Stimulated activated CD8-positive, alpha-beta memory T cell treated with anti-CD3 and anti-CD28 coated beads, Interleukin-2, amount 100 ng/mL, for 48 hours (primary cell): ENCODE measurements at regions not wholly inside any gene's neighbourhood (a gene's known extent, or its start where the extent isn't known, plus 50 kb on each side); places are given as distances from the start of the nearest gene placed in this dataset.

Source experiments
- DNase-seq, 2 donors: peaks; one replicate each; pipeline ENCODE4 v3.0.0-alpha.2; 2020; ENCODE audit warnings: low read depth in 2 of 2

DNA sequence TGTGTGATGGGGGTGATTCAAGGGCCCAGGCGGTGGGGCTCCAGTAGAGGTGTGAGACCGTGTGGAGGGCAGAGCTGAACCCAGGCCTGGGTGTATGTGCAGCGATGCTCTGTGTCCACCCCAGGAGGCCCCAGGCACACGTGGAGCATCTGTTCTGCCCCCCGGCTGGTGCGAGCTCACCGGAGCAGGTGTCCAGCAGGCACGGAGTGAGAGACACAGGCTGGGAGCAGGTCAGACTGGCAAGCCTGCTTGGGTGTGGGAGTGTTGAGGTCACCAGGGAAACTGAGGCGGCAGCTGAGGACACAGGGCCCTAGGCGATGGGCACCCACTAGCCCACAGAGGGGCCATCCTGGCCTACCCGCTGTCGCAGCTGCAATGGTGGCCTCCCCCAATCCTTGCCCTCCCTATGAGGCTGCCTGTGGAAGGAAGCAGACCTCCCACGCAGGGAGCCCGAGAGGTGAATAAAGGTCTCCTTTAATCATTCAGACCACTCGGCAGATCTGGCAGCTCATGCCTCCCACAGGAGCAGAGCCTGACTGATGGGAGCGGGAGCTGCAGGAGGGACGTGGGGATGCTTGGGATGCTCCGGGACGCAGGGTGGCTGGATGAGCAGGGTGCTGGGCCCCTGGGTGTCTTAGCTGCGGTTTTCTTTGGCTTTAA lies 1165.1 kb downstream of the BRD1 start:
- no peak for DNase-seq

DNA sequence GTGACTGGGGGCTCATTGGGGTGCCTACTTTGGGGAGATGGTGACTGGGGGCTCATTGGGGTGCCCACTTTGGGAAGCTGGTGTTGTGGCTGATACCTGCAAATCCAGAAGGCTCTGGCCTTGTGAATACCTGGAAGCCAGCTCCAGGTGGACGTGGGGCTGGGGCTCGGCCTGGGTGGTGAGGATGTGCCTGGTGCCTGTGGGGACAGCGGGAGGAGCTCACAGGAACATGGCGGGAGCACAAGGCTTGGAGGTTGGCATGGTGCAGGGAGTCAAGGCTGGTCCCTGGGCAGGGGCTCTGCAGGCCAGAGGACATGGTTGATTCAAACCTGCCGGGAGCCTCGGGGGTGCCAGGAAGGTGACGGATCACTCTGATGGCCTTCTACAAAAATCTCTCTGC lies 1165.7 kb downstream of the BRD1 start:
- no peak for DNase-seq

DNA sequence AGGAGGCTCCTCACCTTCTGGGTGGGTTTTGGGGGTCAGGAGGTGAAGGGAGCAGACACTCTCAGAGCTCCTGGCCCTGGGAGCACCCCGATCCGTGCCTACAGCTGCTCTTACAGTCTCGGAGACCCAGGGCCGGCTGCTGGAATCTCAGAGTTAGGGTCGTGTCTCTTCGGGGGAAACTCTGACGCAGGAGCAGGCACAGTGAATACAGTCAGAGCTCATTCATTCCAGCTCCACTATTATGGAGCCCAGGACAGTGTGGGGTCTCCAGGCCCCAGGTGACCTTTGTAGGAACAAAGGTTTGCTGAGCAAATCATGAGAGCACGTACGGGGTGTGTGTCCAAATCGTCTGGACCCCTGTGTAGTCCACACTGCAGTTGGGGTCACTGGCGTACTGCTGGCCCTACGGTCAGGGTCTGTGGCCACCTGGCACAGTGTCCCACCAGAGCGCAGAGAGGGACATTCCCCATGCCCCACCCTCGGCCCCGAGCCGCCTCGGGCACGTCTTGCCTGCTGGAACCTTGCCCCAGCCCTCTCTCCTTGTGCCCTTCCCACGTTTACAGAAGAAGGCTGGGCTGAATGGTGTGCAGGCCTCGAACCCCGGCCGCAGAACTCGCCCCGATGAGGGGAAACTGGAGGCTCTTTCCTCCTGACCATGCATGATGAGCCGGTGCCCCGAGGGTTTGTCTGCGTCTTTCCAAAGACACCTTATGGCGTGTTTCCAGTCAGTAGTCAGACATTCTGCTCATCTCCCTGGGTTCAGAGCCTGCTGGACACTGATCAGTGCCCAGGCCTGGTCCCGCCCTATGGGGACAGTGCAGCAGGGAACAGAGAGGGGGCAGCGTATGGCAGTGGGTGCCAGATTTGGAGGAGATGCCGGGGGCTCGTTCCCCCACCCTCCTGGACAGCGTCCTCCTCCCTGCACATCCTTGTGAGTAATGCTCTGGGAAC lies 1166.6 kb downstream of the BRD1 start:
- DNase-seq: no peak

DNA sequence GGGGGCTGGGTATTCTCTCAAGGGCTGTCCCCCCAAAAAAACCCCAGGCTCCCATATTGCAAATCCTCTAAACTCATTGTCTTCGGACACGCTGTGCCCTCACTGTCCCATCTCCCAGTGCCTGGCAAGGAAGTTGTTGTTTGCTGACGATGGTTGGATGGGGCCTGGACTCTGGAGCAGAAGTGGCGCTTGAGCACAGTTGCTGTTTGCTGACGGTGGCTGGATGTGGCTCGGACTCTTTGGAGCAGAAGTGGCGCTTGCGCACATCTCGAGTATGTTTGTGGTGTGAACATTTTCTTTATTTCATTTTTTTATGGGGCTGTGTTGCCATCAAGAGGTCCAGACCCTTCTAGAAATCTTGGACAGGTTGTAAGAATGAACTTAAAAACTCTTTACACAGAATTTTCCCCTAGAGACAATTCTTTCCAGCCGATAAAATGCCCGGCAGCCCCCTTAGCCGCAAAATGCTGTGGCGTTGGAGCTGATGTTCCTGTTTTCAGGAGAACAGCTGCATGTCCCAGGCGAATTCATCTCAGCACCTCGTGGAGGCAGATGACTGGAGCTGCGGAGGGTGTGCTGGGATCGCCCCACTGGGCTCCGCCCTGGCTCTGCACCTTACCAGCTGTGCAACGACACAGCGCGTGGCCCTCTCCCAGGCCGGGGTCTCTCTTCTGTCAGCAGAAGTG lies 1167.4 kb downstream of the BRD1 start:
- DNase-seq: no peak

DNA sequence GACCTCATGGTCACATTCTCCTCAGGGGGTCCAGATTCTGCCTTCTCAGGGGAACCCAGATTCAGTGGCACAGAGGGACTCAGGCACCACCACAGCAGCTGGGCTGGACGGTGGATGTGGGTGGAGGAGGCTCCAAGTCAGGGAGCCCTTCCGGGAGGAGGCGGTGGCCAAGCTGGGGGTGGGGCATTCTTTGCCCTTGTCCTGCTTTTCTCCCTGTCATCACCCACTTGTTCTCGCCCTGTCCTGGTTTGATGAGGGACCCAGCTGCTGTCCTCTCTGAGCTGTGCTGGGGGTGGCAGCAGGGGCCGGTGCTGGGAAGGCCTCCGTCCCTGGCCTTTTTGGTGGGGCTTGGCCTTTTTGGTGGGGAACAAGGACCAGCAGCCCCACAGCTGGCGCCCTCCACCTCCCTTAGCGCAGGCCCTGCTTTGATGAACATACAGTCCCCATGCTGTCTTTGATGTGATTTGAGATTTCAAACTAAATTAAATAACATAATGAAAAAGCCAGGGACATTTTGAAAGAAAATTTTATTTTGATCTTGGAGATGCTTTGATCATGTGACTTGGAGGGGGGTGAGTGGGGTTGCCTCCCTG lies 1168.2 kb downstream of the BRD1 start:
- no peak for DNase-seq

DNA sequence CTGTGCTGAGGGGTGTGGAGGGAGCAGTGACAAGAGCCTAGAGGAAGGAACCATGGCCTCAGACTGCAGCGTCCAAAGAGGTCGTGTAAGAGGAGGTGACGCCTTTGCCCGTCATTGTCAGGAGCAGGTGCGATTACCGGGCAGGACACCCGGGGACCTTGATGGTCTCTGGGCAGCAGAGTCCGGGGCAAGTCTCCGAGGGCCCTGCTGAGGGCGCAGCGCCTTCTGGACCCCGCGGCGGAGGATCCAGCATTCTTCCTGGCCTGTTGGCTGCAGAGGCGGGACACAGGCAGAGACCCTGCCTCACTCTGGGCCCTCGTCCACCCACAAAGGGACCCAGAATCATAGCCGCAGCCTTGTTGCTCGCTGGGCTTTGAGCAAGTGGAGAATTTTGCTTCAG lies 1168.8 kb downstream of the BRD1 start:
- DNase-seq: no peak

DNA sequence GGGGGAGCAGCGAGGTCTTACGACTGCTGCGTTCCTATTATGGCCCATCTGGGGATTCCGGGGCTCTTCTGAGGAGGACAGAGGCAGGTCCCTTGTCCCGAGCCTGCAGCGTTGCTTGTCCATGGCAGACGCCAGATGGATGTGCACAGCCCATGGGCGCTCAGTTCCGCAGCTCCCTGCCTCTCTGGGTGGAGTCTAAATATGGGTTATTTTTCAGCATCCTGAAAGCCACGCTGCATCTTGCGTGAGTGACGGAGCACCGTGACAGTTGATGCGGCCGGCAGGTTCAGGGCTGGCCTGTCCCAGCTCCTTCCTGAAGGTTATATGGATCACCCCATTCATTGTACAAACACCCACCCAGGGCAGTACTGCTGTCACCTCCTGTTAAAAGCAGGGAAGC lies 1169.4 kb downstream of the BRD1 start:
- DNase-seq: no peak

DNA sequence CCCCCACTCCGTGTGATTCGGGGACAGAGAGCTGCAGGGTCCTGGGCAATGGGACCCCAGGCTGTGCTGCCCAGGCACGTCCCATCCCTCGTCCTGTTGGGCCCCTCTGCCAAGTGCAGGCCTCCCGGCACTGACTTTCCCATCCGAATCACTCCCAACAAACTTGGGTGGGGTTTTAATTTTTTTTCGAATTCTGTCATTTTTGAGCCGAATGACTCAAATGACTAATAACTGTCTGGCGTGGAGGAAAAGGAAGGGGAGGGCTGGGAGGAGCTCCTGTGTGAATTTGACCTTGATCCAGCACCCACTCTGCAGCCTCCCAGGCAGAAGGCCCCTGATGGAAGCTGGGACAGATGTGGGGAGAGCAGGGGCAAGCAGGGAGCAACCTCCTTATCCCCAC lies 1173.2 kb downstream of the BRD1 start:
- DNase-seq: no peak

DNA sequence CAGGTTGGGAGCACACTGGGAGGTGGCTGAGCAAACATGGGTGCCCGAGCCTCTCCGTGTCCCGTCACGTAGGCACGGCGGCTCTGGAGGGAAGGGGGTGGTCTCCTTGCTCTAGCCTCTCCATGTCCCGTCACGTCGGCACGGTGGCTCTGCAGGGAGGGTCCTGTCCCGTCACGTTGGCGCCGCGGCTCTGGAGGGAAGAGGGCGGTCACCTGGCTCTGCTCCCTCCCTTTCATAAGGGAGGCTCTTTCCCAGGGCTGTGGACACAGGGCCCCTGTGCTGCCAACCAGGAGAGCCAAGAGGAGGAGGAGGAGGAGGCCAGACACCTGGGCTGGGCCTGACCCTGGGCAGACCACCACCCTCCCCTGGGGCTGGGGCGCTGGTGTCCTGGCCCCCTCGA lies 1173.7 kb downstream of the BRD1 start:
- DNase-seq: no peak

DNA sequence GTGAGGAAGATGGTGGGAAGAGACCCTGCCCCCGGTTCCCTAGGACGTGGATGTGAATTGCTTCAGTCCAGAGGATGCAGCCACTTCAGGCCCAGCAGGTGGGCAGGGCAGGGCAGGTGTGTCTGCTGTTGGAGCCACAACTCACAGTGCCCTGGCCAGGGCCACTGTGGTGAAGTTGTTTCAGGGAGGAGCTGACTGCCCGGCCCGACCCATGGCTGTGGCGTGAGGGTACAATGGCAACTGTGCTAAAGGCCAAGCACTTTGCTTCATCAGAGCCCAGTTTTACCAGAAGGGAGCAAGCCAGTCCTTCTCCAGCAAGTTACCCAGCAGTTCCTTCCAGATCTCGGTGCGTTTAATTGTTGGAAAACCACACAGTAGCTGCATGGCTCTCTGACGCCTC lies 1174.4 kb downstream of the BRD1 start:
- DNase-seq: no peak

DNA sequence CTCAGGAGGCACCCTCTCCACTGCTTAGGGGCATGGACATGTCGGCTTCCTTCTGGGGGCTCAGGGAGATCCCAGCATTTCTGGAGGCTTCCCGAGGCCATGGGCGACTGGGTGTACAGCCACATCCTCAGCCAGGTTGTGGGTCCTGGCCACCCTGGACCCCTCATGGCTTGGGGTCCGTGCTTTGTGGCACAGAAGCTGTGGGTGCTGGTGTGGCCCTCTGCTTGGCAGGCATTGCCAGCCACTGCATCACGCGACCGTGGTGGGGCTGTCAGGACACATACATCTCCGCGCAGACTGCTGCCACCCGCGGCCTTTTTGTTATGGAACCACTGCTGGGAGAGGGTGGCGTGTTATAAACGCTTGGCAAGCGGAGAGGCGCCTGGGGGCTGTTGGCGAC lies 1174.9 kb downstream of the BRD1 start:
- DNase-seq: no peak

DNA sequence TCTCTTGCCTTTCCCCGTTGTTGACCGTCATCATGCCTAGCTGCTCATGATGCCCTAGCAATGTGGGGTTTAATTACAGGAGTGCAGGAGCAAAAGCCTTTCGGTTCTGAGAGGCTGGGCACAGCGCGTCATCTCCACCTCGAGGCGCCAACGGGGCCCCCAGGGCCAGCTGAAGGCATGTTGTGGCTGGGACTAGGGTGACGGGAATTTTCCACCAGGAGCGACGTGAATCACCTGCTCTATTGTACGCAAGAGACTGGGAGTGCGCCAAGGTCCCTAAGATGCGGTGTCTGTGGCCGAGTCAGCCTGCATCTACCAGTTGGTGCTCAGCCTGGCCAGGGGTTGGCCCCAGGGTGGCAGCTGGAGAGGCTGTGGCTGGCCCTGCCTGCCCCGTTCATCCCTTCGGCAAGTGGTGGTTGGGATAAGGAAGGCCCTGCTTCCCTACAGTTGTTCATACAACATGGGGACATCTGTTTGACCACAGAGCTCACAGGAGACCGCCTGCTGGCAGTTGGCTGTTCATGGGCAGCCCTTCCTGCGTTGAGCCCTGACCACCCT lies 1175.6 kb downstream of the BRD1 start:
- no peak for DNase-seq

DNA sequence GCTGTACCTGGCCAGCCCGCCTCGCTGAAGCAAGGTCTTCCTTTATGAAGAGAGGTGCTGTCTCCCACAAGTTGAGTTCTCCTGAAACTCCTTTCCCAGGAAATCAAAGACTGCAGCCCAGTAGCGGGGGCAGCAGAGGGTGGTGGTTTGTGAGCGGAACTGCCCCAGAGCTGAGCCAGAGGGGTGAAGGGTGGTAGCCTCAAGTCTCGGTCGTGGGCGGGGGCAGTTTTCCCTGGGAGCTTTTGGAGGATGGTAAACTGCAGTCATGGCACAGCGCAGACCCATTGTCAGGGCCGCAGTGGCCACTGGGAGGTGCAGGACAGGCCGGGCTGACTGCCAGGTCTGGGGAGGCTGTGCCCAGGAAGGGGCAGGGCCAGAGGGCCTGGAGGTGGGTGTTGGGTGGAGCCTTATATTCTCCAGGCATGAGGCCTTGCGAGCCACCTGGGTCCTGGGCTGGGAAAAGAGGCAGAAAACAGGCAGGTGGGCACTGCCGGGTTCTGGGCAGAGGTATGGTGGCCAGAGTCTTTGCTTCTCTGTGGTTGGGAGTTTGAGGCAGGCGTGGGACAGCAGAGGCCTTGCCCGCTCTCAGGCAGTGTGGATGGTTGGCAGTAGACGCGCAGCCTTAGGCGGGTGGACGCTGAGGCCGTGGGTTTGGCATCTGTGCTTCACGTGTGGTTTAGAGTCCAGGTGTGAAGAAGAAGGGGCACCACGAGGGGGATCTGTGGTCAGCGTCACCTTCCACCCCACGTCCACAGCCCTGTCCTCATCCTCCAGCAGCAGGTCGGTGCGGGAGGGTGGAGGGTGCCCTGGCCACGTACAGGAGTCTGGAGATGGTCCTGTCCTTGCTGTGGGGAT lies 1176.4 kb downstream of the BRD1 start:
- DNase-seq: no peak

DNA sequence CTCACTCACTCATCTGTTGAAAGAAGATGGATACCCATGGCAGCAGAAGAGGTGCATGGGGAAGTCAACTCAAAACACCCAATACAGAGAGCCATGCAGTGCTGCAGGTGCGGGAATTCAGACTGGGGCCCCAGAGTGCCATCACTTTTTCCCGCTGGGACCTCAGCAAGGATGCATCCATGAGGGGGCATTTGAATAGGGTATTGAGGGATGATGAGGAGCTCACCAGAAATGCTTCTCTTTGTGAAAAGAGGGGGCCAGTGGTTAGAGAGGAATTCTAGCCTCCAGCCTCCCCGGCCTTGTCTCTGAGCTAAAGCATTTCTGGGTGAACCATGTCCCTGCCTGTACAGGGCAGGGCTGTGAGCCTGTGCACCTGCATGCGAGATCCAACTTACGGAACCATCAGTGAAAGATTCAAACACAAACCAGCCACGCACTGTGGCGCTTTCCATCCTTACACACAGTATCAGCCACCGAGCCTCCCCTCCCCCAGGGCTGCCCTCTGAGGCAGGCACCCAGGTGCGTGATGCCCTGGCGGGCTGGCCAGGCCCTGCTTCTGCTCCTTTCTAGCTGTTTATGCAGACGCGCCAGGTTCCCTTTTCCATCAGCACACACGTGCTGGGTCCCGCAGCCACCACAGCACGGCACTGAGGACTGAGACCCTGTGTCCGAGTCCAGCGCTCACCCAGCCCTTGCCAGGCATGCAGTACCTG lies 1177.2 kb downstream of the BRD1 start:
- no peak for DNase-seq

DNA sequence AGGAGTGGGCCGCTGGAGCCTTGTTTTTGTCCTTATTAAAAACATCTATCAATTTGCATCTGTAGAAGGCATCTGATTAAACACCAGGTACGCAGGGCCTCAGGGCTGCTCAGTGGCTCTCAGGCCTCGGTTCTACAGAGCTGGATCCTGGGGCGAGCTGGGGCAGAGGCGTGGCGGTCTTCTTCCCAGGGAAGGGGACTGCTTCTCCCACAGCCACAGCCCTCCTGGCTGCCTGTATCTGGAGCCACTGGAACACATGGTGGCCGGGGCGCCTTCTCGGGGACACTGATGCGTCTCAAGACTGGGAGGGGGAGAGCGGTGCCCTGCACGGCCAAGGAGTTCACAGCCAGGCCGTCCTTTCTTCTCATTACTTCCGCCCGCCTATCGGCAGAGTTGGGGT lies 1178.2 kb downstream of the BRD1 start:
- DNase-seq: no peak

DNA sequence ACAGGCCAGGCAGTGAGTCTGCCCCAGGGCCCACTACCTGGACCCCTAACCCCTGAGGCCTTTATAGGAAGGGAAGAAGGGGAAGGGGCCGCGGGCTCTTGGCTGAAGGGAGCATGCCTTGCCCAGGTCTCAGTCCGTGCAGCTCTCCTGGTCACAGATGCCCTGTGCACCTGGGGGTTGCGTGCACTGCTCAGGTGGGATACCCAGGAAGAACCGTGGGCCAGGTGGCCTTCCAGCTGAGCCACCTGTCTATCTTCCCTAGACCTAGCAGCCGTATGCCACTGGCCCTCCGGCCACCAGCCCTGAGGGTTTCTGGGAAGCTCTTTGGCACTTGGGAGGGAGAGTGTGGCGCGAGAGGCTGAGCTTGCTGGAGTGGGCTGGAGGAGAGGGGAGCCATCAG lies 1178.6 kb downstream of the BRD1 start:
- DNase-seq: no peak

DNA sequence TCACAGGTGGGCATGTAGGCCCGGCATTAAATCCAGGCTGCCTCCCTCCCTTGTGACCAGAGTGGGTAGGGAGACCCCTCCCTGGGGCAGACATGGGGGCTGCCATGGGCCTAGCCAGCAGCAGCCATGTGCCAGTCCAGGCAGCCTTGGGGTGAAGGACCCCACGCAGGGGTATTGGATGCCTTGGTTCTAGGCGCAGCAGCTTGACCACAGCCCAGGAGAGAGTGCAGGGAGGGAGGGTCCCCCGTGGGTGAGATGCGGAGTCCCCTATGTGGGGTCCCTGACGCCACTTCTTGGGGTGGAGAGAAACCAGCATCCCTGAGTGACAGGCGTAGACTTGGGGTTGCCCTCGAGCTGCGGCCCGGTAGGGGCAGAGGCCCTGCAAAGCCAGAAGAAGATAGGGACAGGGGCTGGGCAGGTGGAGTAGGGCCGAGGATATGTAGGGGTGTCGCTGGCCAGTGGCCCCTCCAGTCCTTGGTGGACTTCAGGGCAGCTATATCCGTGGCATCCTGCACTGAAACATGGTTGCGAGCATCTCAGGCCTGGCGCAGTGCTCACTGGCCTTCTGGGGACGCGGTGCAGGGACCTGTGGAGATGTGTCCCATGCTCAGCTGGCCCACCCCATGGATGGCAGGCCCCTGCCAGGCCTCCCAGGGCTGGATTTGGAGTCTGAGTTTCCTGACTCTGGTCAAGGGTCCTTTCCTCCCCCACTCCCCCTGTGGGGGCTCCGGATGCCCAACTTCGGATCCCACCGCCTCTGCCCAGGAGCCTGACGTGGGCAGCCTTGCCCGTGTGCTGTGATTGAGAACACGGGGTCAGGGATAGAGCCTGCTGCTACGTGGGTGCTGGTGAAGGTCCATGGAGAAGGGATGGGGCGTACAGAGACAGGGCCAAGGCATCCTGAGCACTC lies 1179.8 kb downstream of the BRD1 start:
- no peak for DNase-seq

DNA sequence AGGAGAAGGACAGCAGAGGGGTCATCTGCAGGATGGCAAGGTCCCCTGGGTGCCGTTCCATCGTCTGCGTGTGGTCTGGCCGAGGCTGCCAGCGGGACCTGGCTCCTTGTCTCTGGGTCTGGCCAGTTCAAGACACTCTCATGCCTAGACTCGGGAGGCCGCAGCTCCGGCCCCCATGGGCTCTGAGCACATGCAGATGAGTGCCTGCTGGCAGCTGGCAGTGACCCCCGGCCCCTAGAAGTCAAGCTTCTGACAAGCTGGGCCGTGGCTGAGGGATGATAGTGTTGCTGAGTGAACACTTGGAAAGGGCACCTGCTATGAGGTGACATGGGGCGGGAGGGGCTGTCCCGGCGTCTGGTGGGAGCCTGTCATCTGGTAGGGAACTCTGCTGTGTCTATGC lies 1180.6 kb downstream of the BRD1 start:
- no peak for DNase-seq

DNA sequence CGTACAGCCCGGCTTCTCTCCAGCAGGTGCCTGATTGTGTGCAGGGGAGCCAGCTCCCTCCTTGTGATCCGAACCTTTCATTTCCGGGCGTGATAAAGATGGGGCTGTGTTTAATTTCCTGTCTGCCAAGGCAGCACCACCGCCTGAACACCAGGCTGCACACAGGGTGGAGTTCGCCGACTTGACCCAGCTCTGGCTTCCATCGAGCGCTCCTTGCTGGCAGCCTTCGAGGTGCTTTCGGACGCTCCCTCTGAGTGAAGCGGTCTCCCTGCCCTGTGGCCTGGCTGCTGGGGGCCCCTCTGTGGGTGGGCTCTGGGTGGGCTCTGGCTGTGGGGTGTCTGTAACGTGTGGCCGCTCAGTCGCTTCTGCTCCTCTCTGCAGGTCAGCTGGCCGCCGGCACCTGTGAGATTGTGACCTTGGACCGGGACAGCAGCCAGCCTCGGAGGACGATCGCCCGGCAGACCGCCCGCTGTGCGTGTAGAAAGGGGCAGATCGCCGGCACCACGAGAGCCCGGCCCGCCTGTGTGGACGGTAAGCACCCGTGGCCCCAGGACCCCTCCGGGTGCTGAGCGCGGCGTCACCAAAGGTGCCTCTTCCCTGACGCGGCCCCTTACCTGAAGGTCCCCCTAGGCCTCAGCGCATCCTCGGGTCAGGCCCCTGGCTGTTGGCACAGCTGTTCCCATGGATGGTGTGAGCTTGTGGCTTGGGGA lies 1181.3 kb downstream of the BRD1 start:
- no peak for DNase-seq
